ENCODE measurements at regions not wholly inside any gene's neighbourhood (a gene's known extent, or its start where the extent isn't known, plus 50 kb on each side); places are given as distances from the start of the nearest gene placed in this dataset.

GRCh38 chr4:152079079-152079478, 318.3 kb upstream of the GATB start:
- Histone ChIP-seq H3K4me1 (ENCODE audit: insufficient read depth, low read length, poor library complexity, severe bottlenecking) (peaks cover 80% of the 10 kb centered on the region), H3K9me3 (ENCODE audit: insufficient read depth, low read depth, low read length) (no peaks in the 10 kb centered on the region; the same call in 1 of the 2 replicates), H3K4me2 (ENCODE audit: low read depth, low read length, poor library complexity, severe bottlenecking) (peak overlapping the region; percentile 78), H3K4me3 (ENCODE audit: low read length, poor library complexity, severe bottlenecking) (peak overlapping the region; percentile 62), H3K79me2 (ENCODE audit: insufficient read depth, low read length) (no peaks in the 10 kb centered on the region), H4K20me1 (ENCODE audit: insufficient read depth, low read length, poor library complexity, severe bottlenecking) (no peaks in the 10 kb centered on the region), H3K9ac (ENCODE audit: low read depth, low read length, poor library complexity, severe bottlenecking) (peak overlapping the region; percentile 79), H2AFZ (ENCODE audit: low read length) (no peak overlapping the region), H3F3A (ENCODE audit: low read depth) (peaks cover 20% of the 10 kb centered on the region), H3K27me3 (ENCODE audit: insufficient read depth, low read length, poor library complexity, severe bottlenecking) (no peaks in the 10 kb centered on the region), H3K36me3 (ENCODE audit: insufficient read depth, low read length) (no peaks in the 10 kb centered on the region), H3K9me2 (replicated peaks; ENCODE audit: low read depth, low read length) (no peaks in the 10 kb centered on the region)
- no peak for TF ChIP-seq EZH2phosphoT487 (IDR thresholded peaks at IDR 0.05; ENCODE audit: borderline replicate concordance)
- TF ChIP-seq CTCF (conservative IDR thresholded peaks at IDR 0.05; ENCODE audit: low read length): no peak

- no peaks in the 10 kb centered on the region for H4K20me1 ChIP-seq (ENCODE audit: insufficient read depth, low read length, poor library complexity, severe bottlenecking)
- no peaks in the 10 kb centered on the region for H3K27me3 ChIP-seq (ENCODE audit: insufficient read depth, low read length, poor library complexity, severe bottlenecking)
- peaks cover 90% of the 10 kb centered on the region for H3K4me1 ChIP-seq (ENCODE audit: insufficient read depth, low read length, poor library complexity, severe bottlenecking)
- peaks cover 20% of the 10 kb centered on the region for H3F3A ChIP-seq (ENCODE audit: low read depth)
- H3K9me2 ChIP-seq (replicated peaks; ENCODE audit: low read depth, low read length): no peaks in the 10 kb centered on the region
- no peaks in the 10 kb centered on the region; the same call in 1 of the 2 replicates for H3K9me3 ChIP-seq (ENCODE audit: insufficient read depth, low read depth, low read length)
- TF ChIP-seq EZH2phosphoT487 (IDR thresholded peaks at IDR 0.05; ENCODE audit: borderline replicate concordance) (no peak), CTCF (conservative IDR thresholded peaks at IDR 0.05; ENCODE audit: low read length) (no peak)
- H3K4me2 ChIP-seq (ENCODE audit: low read depth, low read length, poor library complexity, severe bottlenecking): no peak overlapping the region
- no peaks in the 10 kb centered on the region for H3K36me3 ChIP-seq (ENCODE audit: insufficient read depth, low read length)
- H2AFZ ChIP-seq (ENCODE audit: low read length): no peak overlapping the region; the same call in 1 of the 2 replicates
- no peak overlapping the region for H3K4me3 ChIP-seq (ENCODE audit: low read length, poor library complexity, severe bottlenecking)
- H3K79me2 ChIP-seq (ENCODE audit: insufficient read depth, low read length): no peaks in the 10 kb centered on the region
- H3K9ac ChIP-seq (ENCODE audit: low read depth, low read length, poor library complexity, severe bottlenecking): no peak overlapping the region
Measured at GRCh38 chr4:152077582-152077981, 316.8 kb upstream of the GATB start.

- Histone ChIP-seq H4K20me1 (ENCODE audit: insufficient read depth, low read length, poor library complexity, severe bottlenecking) (no peaks in the 10 kb centered on the region), H3K4me2 (ENCODE audit: low read depth, low read length, poor library complexity, severe bottlenecking) (no peak overlapping the region), H3K9me2 (replicated peaks; ENCODE audit: low read depth, low read length) (no peaks in the 10 kb centered on the region), H3K27me3 (ENCODE audit: insufficient read depth, low read length, poor library complexity, severe bottlenecking) (no peaks in the 10 kb centered on the region), H3K4me1 (ENCODE audit: insufficient read depth, low read length, poor library complexity, severe bottlenecking) (peaks cover 82% of the 10 kb centered on the region), H2AFZ (ENCODE audit: low read length) (peak overlapping the region; percentile 11), H3K79me2 (ENCODE audit: insufficient read depth, low read length) (no peaks in the 10 kb centered on the region), H3F3A (ENCODE audit: low read depth) (peaks cover 15% of the 10 kb centered on the region), H3K9ac (ENCODE audit: low read depth, low read length, poor library complexity, severe bottlenecking) (no peak overlapping the region), H3K9me3 (ENCODE audit: insufficient read depth, low read depth, low read length) (no peaks in the 10 kb centered on the region; the same call in 1 of the 2 replicates), H3K36me3 (ENCODE audit: insufficient read depth, low read length) (no peaks in the 10 kb centered on the region), H3K4me3 (ENCODE audit: low read length, poor library complexity, severe bottlenecking) (no peak overlapping the region)
- no peak for TF ChIP-seq CTCF (conservative IDR thresholded peaks at IDR 0.05; ENCODE audit: low read length)
- no peak for TF ChIP-seq EZH2phosphoT487 (IDR thresholded peaks at IDR 0.05; ENCODE audit: borderline replicate concordance)
Measured at GRCh38 chr4:152075253-152075928, 314.6 kb upstream of the GATB start.

All from Loucy (cell line).